DMS53 treated with DMSO at 0.1 percent for 48 hours (cell line): ENCODE measurements at regions not wholly inside any gene's neighbourhood (a gene's known extent, or its start where the extent isn't known, plus 50 kb on each side); places are given as distances from the start of the nearest gene placed in this dataset.
"Not testable (repeated sequence)": the region's sequence is repeated elsewhere in the genome, so short reads cannot be mapped to it uniquely, and the experiment has no call there.

Source experiments
- DNase-seq: peaks from one replicate; lab custom pipeline; 2025; ENCODE audit not compliant: unreplicated experiment; lab: John Stamatoyannopoulos, UW

- no peak for DNase-seq
Measured at GRCh38 chr2:12434630-12435098, 282.1 kb upstream of the TRIB2 start.

DNA sequence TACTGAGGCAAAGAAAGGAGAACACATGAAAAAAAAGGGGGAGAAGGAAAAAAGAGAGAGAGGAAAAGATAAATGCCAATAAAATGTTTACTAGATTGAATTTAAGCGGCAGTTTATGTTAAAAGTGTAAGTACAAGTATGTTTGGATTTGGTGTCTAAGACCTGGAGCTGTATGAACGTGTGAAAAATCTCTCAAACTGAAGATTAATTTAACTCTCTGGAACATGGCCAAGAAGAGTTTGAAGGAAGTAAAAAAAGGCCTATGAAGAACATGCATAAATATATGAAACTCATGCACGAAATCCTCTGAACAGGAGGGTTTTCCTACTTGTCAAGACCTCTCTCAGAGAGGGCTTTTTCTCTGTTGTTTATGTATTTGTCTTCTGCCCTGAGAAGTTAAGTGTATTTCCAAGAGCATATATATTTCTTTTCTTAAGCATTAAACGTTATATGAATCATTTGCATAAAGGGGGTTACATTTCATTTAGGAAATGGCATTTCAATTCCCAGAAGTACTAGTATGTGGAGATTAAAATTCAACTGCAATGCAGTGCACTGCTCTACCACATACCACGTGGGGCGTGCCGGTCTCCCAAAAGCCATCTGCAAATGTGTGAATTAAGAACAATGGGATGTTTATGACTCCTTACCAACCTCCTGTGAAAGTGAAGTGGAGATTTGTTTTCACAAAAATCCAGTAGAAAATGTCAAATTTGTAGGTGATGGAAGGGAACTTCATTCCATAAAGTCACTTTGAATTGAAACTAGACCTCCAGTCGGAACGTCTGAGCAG is 281.1 kb upstream of the TRIB2 start:
- no peak for DNase-seq

- no peak for DNase-seq
Measured at GRCh38 chr2:12436483-12436882, 280.3 kb upstream of the TRIB2 start.

DNA sequence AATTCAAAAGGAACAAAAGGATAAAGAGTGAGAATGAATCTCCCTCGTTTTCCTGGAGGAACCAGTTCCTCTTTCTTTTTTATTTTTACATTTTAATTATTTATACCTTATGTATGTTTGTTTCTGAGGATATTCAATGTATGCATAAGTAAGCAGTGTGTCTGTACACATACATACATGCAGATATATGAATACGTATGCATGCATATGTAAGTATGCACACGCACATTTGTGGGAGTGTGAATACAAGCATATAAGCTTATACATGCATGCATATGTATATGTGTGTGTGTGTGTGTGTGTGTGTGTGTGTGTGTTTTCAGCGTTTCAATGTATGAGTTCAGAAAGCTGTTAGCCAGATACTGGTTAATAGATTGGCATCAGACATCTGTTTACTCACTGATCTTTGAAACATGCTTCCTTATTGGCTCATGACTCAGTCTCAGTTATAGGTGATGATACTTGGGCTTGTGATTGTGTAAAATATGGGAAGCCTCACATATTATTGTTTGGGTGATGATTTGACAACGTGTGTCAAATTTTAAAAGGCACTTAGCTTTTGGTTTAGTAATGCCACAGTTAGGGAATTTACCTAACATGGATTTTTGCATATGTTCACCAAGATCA is 279.7 kb upstream of the TRIB2 start:
- DNase-seq: no peak

DNA sequence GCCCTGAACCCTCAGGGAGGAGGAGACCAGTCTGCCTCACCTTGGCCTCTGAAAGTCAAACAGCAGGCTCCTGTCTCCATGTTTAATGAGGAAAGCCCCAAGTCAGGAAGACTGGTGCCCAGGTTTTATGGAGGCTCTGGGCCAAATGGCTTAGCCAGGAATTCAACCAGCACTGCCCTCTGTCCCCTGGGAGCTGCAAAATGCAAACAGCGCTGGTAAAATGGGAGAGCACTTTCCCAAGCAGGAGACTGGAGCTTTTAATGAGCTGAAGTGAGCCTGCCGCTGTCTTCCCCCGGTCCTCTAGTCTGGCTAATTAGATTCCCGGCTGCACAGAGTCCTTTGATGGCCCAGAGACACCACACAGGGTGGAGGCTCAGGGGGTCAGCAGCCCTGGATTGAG is 276.0 kb upstream of the TRIB2 start:
- DNase-seq: no peak

GRCh38 chr2:12441750-12442475 is 274.8 kb upstream of the TRIB2 start:
- no peak for DNase-seq

DNA sequence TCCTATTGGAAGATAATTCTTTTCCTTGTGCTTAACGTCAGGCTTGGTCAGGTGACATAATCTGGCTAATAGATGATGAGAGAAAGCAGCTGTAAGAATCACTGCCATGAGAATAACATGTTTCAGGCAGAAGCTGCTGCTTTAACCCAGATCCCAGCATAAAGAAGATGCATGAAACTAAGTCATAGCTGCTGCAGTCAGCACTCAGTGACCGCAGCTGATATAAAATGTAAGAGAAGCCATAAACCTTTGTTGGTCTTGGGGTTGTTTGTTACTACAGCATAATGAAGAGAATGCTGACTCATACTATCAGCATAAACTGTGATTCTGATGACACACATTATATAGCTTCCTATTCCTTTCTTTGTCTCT is 274.3 kb upstream of the TRIB2 start:
- DNase-seq: no peak

GRCh38 chr2:12448846-12449505 is 267.8 kb upstream of the TRIB2 start:
- DNase-seq: no peak

DNA sequence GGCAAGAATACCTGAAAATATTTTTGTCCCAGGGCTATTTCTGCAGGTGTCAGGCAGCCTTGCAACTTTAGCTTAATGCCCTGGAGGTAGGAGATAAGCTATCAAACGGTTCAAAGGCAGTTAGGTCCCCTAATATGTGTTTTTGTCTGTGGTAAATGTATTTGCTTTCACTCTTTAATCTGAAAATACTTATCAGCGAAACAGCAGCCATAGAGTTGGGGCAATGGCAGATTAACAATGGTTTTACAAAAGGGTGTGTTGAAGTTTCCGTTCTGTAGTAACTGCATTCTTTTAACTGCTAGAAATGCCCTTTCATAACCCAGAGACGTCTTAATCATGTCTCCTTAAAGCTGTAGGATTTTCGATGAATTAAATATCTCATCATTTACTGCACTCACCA is 265.0 kb upstream of the TRIB2 start:
- no peak for DNase-seq

DNA sequence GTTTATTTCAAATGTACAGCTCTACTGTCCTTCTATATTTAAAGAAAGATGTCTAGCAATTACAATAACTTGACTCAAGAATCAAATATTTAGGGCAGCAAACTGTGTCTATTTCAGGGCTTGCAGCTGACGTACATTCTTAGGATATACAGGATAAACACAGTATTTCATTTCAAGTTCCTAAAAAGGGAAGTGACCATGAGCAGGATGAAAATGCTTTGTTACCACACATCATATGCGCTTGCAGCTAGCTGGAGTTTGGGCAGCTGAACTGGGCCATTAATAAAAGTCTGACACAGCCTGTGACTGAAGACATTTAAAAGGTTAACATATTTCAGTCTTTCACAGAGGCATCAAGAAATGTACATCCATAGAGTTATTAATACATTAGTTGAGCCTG is 264.6 kb upstream of the TRIB2 start:
- DNase-seq: no peak

GRCh38 chr2:12453731-12454130 is 263.0 kb upstream of the TRIB2 start:
- no peak for DNase-seq

DNA sequence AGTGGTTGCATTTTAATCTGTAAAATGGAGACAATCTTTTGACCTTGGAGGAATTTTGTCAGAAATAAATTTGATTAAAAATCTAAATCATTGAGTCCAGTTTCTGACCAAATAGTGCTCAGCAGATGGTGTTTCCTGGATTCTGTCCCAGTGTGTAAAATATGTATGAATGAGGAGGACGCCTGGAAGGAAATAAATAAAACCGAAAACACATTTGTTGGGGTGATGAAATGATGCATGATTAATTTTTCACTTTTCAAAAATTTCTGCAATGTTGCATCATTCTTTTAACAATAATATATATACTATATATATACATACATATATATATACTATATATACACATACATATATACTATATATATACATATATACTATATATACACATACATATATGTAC is 261.1 kb upstream of the TRIB2 start:
- no peak for DNase-seq

DNA sequence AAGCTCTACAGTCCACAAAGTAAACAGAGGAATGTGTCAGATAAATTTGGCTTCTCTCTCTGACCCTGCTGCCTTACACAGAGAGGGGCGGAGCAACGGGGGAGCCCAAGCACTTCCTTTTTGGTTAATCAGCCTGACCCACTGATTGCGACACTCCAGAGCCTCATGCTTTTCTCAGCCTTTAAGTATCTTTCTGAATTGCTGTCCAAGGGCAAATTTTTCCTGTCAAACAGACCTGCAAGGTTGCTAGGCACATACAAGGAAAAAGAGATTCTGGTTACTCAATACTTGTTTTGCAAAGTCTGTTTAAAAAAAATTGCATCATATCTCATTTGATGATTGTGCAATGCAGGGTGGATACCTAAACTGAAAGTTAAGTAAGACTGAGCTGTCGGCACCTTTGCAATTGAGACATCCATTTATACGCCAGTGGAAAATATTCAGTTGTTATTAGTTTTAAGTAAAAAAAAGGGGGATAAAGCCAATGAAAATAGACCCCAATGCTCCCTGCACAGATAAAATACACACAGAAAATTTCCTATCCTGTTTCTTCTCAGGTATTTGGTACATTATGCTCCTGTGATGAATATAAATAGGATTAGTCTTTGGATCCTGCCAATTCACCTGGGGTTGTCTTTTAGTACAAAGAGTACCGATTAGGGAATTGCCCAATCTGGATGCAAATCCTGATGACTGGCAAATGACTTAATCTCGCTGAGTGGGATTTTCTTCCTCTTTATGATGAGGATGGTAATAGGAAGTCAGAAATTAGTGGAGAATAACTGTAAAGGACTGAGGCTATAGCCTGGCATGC is 260.2 kb upstream of the TRIB2 start:
- DNase-seq: no peak

GRCh38 chr2:12457831-12458230 is 258.9 kb upstream of the TRIB2 start:
- DNase-seq: no peak

GRCh38 chr2:12463189-12463588 is 253.5 kb upstream of the TRIB2 start:
- no peak for DNase-seq

DNA sequence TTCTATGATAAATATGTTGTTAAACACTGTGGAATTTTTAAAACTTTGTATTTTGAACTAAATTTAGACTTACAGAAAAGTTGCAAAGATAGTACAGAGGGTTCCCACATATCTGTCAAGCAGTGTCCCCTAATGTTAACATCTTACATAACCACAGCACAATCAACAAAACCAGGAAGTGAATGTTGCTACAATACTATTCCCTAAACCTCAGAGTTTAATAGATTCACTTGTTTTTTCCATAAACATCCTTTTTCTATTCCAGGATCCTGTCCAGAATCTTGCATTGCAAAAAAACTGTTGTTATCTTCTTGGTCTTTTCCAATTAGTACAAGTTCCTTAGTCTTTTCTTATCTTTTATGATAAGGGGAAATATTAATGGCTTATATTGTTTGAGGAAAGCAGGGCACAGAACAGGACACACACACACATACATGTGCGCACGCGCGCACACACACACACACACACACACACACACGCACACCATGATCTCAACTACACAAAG is 251.1 kb upstream of the TRIB2 start:
- DNase-seq: no peak

GRCh38 chr2:12467303-12467702 is 249.4 kb upstream of the TRIB2 start:
- no peak for DNase-seq

DNA sequence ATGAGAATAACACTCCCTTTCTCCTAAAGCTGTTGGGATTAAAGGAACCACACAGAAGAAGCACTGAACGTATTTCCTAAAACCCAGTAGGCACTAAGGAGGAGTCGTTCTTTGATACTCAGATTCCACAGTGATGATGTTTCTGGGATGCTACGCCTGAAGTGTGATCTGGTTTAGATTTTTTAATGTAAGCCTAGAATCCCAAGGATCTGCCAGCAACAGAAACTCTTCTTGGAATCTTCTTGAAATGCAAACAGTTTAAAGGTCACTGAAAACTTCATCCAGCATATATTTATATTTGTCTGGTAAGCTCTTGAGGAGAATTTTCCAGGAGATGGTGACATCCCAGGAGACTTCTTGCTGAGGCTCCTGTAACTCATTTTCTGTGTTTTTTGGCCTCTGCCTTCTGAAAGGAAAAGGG is 247.6 kb upstream of the TRIB2 start:
- DNase-seq: no peak

- DNase-seq: not testable (repeated sequence)
Measured at GRCh38 chr2:12472265-12472664, 244.5 kb upstream of the TRIB2 start.
